HG02678 (cell line): ENCODE measurements at regions not wholly inside any gene's neighbourhood (a gene's known extent, or its start where the extent isn't known, plus 50 kb on each side); places are given as distances from the start of the nearest gene placed in this dataset.

ENCODE experiments used
- ATAC-seq: cut with Tn5 transposase; IDR thresholded peaks from one replicate; pipeline ENCODE4 v1.9.1; 2021; ENCODE audit warnings: mild to moderate bottlenecking, moderate library complexity; ENCODE audit not compliant: unreplicated experiment

DNA sequence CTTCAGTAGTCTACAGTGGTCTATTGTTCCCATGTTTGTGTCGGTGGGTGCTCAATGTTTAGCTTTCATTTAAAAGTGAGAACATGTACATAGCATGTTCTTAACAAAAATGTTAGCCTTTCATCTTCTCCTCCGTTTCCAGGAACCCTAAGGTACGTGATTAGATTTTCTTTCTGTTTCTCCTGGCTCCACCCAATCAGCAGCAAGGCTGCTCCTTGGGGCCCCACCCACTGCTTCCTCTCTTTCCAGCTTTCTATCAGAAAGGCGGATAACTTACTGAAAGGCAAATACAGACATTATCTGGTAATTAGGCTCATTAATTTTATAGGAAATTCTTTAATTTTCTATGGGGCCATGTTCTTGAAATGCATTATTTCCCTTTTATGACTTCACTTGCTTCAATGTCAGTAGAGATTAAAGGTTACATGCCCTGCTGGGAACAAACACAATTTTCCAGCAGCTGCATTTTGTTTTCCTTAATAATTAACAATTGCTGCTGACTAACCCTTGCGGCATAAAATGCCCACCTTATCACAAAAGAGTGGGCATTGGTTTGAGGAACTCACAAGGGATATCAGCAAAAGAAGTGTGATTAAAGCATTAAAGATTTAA lies 324.9 kb upstream of the SNX7 start:
- no peak for ATAC-seq

- no peak for ATAC-seq
Observed at GRCh38 chr1:98333936-98334335, 327.6 kb upstream of the SNX7 start.

DNA sequence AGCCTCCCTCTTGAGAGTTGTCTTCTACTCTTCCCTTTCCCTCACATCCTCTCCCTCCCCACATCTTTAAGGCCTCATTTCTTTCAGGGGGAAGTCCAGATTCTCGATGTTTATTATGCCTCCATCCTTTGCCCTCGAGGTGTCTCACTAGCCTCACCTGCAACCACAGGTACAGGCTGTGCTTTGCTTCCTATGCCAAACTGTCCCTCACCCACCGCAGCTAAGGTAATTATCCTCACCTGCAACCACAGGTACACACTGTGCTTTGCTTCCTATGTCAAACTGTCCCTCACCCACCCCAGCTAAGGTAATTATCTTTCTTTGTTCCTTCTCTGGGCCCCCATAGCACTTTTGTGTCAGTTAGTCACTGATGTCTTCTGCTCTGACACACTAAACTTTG lies 328.1 kb upstream of the SNX7 start:
- ATAC-seq: no peak

- no peak for ATAC-seq
Observed at GRCh38 chr1:98331718-98332311, 329.7 kb upstream of the SNX7 start.

DNA sequence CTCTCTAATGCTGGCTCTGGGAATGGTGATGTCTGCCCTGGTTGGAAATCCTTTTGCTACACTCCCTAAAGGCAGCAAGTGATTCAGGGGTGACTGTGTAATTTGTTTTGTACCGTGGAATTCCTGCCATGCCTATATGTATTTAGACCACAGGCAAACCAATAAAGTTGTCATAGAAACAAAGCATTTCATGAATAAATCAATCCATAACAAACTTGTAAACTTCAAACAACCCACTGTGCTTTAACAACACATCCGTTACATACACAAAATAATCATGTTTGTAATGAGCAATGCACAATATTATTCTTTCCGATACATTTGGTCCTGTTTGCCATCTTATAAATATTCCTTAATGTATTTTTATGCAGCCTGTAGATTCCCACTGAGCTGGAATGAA lies 330.3 kb upstream of the SNX7 start:
- ATAC-seq: no peak

DNA sequence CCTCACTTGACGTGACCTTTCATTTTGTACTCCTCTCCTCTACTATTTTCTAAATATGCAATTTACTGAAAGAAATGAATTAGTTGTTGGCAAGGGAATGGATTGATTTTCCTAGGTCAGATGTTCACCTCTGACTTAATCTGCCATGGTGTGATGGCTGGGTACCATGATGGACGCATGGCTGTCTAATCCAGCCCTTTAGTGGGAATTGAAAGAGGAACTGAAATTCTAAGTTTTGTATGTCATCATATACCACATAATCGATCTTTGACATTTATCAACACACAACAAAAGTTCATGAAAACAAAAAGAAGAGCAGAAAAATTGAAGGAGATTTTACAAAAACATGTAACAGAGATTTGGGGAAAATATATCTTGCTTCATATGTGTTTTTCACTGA lies 331.3 kb upstream of the SNX7 start:
- ATAC-seq: no peak

DNA sequence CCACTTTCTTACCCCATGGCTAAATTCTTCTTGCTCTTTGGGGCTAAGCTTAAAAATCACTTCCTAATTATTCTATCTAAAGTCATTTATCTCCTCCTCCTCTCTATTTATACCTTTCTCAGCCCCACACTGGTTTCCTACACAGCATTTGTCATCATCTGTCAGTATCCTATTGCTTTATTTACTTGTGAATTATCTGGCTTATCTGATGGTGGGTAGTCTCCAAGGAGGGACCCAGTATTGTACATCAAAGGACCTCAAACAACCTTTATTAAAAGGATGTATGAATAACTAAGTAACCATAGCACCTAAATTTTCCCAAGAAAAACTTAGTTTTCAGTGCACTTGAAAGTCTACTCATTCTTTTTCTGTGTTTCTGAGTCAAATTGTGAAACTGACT lies 332.7 kb upstream of the SNX7 start:
- ATAC-seq: no peak

GRCh38 chr1:98327220-98327861 lies 334.2 kb upstream of the SNX7 start:
- no peak for ATAC-seq

- ATAC-seq: no peak
Observed at GRCh38 chr1:98325646-98326440, 335.7 kb upstream of the SNX7 start.

- ATAC-seq: no peak
Observed at GRCh38 chr1:98323906-98324358, 337.6 kb upstream of the SNX7 start.

- no peak for ATAC-seq
Observed at GRCh38 chr1:98323388-98323787, 338.1 kb upstream of the SNX7 start.

DNA sequence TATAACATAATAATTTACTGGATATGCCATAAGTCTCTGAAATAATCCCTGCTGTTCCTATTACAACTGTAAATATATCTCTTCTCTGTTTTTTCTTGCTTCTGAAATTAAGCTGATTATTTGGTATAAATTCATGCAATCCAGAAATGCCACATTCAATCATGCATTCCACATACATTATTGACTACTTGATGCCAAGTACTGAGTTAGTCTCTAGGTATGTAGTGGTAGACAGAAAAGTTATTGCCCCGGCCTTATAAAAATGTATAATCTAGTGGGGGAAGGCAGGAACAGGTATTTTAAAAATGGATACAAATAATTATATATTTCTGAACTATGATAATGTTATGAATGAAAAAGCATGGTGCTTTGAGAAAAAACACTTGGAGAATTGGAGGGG lies 338.6 kb upstream of the SNX7 start:
- no peak for ATAC-seq

DNA sequence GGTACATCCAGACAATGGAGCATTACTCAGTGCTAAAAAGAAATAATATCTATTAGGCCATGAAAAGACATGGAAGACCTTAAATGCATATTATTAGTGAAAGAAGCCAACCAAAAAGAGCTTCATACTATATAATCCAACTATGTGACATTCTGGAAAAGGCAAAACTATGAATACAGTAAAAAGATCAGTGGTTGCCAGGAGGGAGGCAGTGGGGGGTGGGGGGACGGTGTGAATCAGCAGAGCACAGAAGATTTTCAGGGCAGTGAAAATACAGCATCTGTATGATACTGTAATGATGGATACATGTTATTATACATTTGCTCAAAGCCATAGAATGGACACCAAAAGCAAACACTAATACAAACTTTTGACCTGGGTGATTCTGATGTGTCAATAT lies 339.4 kb upstream of the SNX7 start:
- ATAC-seq: no peak

- no peak for ATAC-seq
Observed at GRCh38 chr1:98321191-98321590, 340.3 kb upstream of the SNX7 start.

- no peak for ATAC-seq
Observed at GRCh38 chr1:98316286-98316905, 345.1 kb upstream of the SNX7 start.

- ATAC-seq: no peak
Observed at GRCh38 chr1:98315309-98315708, 346.2 kb upstream of the SNX7 start.

GRCh38 chr1:98314601-98315000 lies 346.9 kb upstream of the SNX7 start:
- ATAC-seq: no peak

GRCh38 chr1:98306517-98307089 lies 354.9 kb upstream of the SNX7 start:
- ATAC-seq: no peak

DNA sequence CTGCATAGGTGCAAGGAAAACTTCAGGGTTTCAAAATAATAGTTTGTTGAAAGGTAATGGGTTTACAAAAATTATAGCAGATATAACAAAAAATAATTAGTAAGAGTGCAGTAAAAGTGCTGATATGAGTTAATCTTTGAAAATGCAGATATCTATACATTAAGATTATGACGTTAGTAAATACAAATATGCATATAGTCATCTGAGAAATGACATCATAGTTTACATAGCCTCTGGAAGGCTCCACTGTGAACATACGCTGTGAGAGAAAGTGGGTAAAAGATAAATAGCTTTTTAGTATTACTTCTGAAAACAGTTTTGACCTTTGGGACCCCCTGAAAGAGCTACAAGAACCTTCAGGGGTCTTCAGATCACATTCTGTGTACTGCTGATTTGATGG lies 356.2 kb upstream of the SNX7 start:
- ATAC-seq: no peak

GRCh38 chr1:98304888-98305287 lies 356.6 kb upstream of the SNX7 start:
- no peak for ATAC-seq

DNA sequence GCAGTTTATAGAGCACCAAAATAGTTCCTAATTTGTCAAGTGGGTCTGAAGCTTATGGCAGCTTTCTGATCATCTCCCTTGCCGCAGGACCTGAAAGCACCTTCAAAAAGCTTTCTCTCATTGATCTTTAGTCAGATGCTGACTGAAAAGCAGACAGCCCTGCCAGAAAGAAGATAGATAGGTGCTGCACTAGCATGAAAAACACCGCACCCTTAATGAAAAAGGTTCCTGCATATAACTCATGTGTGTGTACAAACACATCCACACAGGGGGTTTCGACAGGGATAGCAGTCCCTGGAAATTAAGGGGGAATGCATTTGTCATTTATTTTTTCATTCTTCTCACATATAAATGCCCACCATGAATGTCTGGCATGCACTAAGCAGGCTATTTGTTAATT lies 361.7 kb upstream of the SNX7 start:
- no peak for ATAC-seq
